HepG2 (cell line): ENCODE measurements at regions not wholly inside any gene's neighbourhood (a gene's known extent, or its start where the extent isn't known, plus 50 kb on each side); places are given as distances from the start of the nearest gene placed in this dataset.

ENCODE experiments used
- ATAC-seq: fragments of 200-7000 bp; cut with Tn5 transposase; 3 replicates; pipeline ENCODE4 v1.9.1; 2020; ENCODE audit warnings: mild to moderate bottlenecking, moderate library complexity
- BruUV-seq: library from RNA; stranded (reverse); fragments of 400-500 nt; replicated peaks from 2 replicates; lab custom pipeline; 2021; lab: Mats Ljungman, UMichigan
- CTCF ChIA-PET: fragments of 300-600 bp; formaldehyde crosslinking; extraction: SDS; loops from one replicate; lab custom pipeline; 2021; ENCODE audit warnings: low total read pairs, inconsistent platforms, low intra/inter-chr PET ratio; lab: Yijun Ruan, JAX
- POLR2A ChIA-PET: fragments of 350-600 bp; sonication (Branson Sonifier 250); formaldehyde crosslinking; loops from one replicate; lab custom pipeline; 2020; ENCODE audit warnings: antibody characterized with exemption, inconsistent platforms; lab: Yijun Ruan, JAX
- DNase-seq: peaks from one replicate; pipeline ENCODE4 v3.0.0-alpha.2; 2015; ENCODE audit warnings: low spot score
- FAIRE-seq: peaks from 3 replicates; lab custom pipeline; 2011; peaks lifted over from hg19 to GRCh38; lab: Jason Lieb, UNC
- H2AFZ ChIP-seq: one replicate; pipeline ENCODE4 v1.6.1; 2011; ENCODE audit warnings: low read length, inconsistent platforms
- H3K27ac ChIP-seq: fragments of 300-600 bp; 3 replicates; pipeline ENCODE4 v1.8.0; 2011; ENCODE audit warnings: mixed run types, mild to moderate bottlenecking, mixed read lengths, low read length, inconsistent platforms; ENCODE audit not compliant: insufficient read depth; ENCODE audit errors: extremely low read length
- H3K27me3 ChIP-seq, 2 experiments: fragments of 200-600 bp in 1 of 2; 2 replicates in 1 of 2; 3 replicates in 1 of 2; pipeline versions ENCODE4 v1.6.0 to v1.8.0; 2011; ENCODE audit warnings: low read length in 2 of 2, mild to moderate bottlenecking in 2 of 2, moderate library complexity in 2 of 2, inconsistent platforms in 1 of 2; ENCODE audit not compliant: insufficient read depth in 2 of 2, control insufficient read depth in 1 of 2
- H3K36me3 ChIP-seq, 2 experiments: fragments of 200-600 bp in 1 of 2; replicated peaks in 1 of 2; 2 replicates in 1 of 2; 3 replicates in 1 of 2; pipeline versions ENCODE4 v1.5.1 to v1.8.0; 2011; ENCODE audit warnings: low read length in 2 of 2, inconsistent platforms in 1 of 2; ENCODE audit not compliant: insufficient read depth in 2 of 2, control insufficient read depth in 1 of 2
- H3K4me1 ChIP-seq: 2 replicates; pipeline ENCODE4 v1.5.1; 2012; ENCODE audit warnings: low read length, inconsistent platforms; ENCODE audit not compliant: insufficient read depth
- H3K4me2 ChIP-seq: 2 replicates; pipeline ENCODE4 v1.6.0; 2011; ENCODE audit warnings: low read depth, low read length, inconsistent platforms
- H3K4me3 ChIP-seq, 3 experiments: fragments of 200-600 bp in 1 of 3; sonication (generic), shearing (Covaris generic) in 1 of 3; replicated peaks in 1 of 3; 2 replicates each; pipeline ENCODE4 v1.5.1; 2011 to 2016; ENCODE audit warnings: low read length in 3 of 3, inconsistent platforms in 2 of 3, low read depth in 2 of 3, mild to moderate bottlenecking in 2 of 3, control low read depth in 1 of 3, mixed read lengths in 1 of 3; ENCODE audit not compliant: insufficient read depth in 1 of 3
- H3K79me2 ChIP-seq: one replicate; pipeline ENCODE4 v1.6.1; 2011; ENCODE audit warnings: low read length, inconsistent platforms; ENCODE audit not compliant: insufficient read depth
- H3K9ac ChIP-seq: 2 replicates; pipeline ENCODE4 v1.6.0; 2011; ENCODE audit warnings: mild to moderate bottlenecking, low read depth, low read length, inconsistent platforms; ENCODE audit not compliant: insufficient read depth
- H3K9me3 ChIP-seq: 2 replicates; pipeline ENCODE4 v1.5.1; 2012; ENCODE audit warnings: mild to moderate bottlenecking, low read length
- H4K20me1 ChIP-seq: 2 replicates; pipeline ENCODE4 v1.6.0; 2011; ENCODE audit warnings: inconsistent platforms, mild to moderate bottlenecking, low read length, moderate library complexity; ENCODE audit not compliant: insufficient read depth
- CHD2 ChIP-seq: IDR thresholded peaks from 2 replicates; pipeline ENCODE4 v1.6.1; 2011; ENCODE audit warnings: low read depth, low read length, improper control_type of control experiment
- DNMT1 ChIP-seq: sonication (generic); formaldehyde crosslinking; IDR thresholded peaks from 2 replicates; pipeline ENCODE4 v1.5.1; 2020; ENCODE audit warnings: mild to moderate bottlenecking, missing genetic modification reagents
- EEA1 ChIP-seq: sonication (generic); formaldehyde crosslinking; IDR thresholded peaks from 2 replicates; pipeline ENCODE4 v1.5.1; 2020; ENCODE audit warnings: mild to moderate bottlenecking, missing genetic modification reagents, borderline replicate concordance
- HNRNPLL ChIP-seq: fragments of 200-400 bp; formaldehyde crosslinking; IDR thresholded peaks from 2 replicates; pipeline ENCODE4 v1.6.1; 2017; ENCODE audit warnings: mild to moderate bottlenecking, low read depth, low read length; ENCODE audit not compliant: poor library complexity, severe bottlenecking
- IRX3 ChIP-seq: sonication (generic); formaldehyde crosslinking; IDR thresholded peaks from 2 replicates; pipeline ENCODE4 v1.8.1; 2023; ENCODE audit warnings: mild to moderate bottlenecking, low read depth, missing genetic modification reagents, borderline replicate concordance
- MAFF ChIP-seq: IDR thresholded peaks from 2 replicates; pipeline ENCODE4 v1.6.1; 2011; ENCODE audit warnings: low read depth, low read length, improper control_type of control experiment
- MAFK ChIP-seq, 2 experiments: IDR thresholded peaks in 1 of 2; conservative IDR thresholded peaks in 1 of 2; 2 replicates each; pipeline ENCODE4 v1.6.1; 2011; ENCODE audit warnings: improper control_type of control experiment in 2 of 2, low read length in 2 of 2
- SP1 ChIP-seq, 2 experiments: fragments of 450-650 bp in 1 of 2; sonication (generic) in 1 of 2; formaldehyde crosslinking in 1 of 2; IDR thresholded peaks; 2 replicates each; pipeline versions ENCODE4 v1.4.0 to v1.6.1; 2016 to 2020; ENCODE audit warnings: missing genetic modification reagents in 1 of 2
- ZNF441 ChIP-seq: sonication (generic); formaldehyde crosslinking; IDR thresholded peaks from 2 replicates; pipeline ENCODE4 v1.7.0; 2021; ENCODE audit warnings: missing genetic modification reagents, borderline replicate concordance
- ZNF746 ChIP-seq: sonication (generic); formaldehyde crosslinking; IDR thresholded peaks from 2 replicates; pipeline ENCODE4 v1.8.0; 2022; ENCODE audit warnings: mild to moderate bottlenecking, missing genetic modification reagents
- WGBS: methylation state at CpG from one replicate; pipeline ENCODE4 v1.1.6; 2017; ENCODE audit warnings: low lambda C conversion rate; 5-methylcytosine and 5-hydroxymethylcytosine counted together
- in situ Hi-C: cut with HindIII; loops from 2 replicates; pipeline ENCODE4 v1.10.0; 2017; ENCODE audit warnings: low pct_unique_long_range_greater_than_20kb; ENCODE audit not compliant: extremely low pct_ligation_motif_present
- intact Hi-C: fragments of 100-400 bp; cut with micrococcal nuclease; formaldehyde crosslinking; loops from one replicate; pipeline ENCODE4 v1.10.0; 2022; ENCODE audit not compliant: unreplicated experiment
- TF ChIP-seq, protein P1 (sequence below): sonication (generic); formaldehyde crosslinking; IDR thresholded peaks from 2 replicates; pipeline ENCODE4 v1.4.0; 2020; ENCODE audit warnings: mild to moderate bottlenecking, missing genetic modification reagents
- TF ChIP-seq, protein P2 (sequence below): sonication (generic); formaldehyde crosslinking; IDR thresholded peaks from 2 replicates; pipeline ENCODE4 v1.4.0; 2020; ENCODE audit warnings: missing genetic modification reagents, borderline replicate concordance
- TF ChIP-seq, protein P3 (sequence below): sonication (generic); formaldehyde crosslinking; IDR thresholded peaks from 2 replicates; pipeline ENCODE4 v1.8.0; 2022; ENCODE audit warnings: mild to moderate bottlenecking, missing genetic modification reagents; ENCODE audit not compliant: insufficient replicate concordance

DNA sequence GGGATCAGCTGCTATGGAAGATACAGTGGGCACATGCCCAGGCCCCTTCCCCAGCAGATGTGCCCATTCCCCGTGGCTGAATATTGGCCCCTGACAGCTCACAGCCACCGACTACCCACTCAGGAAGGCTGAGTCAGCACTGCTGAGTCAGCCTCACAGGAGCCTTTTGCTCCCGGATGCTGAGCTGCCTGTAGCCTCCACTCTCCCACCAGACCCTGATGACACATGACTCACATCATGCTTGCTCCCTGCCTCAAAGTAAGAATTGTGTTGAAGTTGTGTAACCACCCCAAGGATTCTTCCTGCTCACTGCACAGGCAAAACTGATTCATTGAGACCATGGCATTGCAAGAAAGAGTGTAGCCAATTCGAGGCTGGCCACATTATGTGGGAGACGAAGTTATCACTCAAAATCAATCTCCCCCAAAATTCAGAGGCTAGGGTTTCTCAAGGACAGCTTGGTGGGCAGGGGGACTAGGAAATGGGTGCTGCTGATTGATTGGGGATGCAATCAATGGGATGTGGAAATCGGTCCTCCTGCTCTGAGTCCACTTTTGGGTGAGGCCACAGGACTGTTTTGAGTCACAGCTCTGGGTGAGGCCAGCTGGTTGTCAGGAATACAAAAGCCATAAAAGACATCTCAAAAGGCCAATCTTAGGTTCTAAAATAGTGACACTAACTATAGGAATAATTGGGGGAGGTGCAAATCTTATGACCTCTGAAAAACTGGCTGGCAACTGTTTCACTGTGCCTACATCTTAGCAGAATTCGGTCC, 556.6 kb upstream of the CDH4 start:
- DNase-seq (no peak), ATAC-seq (no peak)
- Histone ChIP-seq H3K27ac (no peak overlapping the region), H3K27me3 (no peaks in the 10 kb centered on the region), H3K4me1 (no peaks in the 10 kb centered on the region), H2AFZ (no peak overlapping the region), H3K4me2 (no peak overlapping the region), H4K20me1 (no peaks in the 10 kb centered on the region)
- no TSS peak for BruUV-seq
- in situ Hi-C loops (no loop called here), intact Hi-C loops (no loop called here)
- CTCF ChIA-PET, result no interaction called here
- WGBS, result 4% methylated on average over 7 of the region's 7 CpGs
- TF ChIP-seq MAFK (conservative IDR thresholded peaks at IDR 0.05 in 1 of 2, IDR thresholded peaks at IDR 0.05 in 1 of 2; ENCODE audit: low read length in 2 of 2) (peak; percentile 94 to 97), MAFF (peak; percentile 93)
- TF ChIP-seq, protein P1, sequence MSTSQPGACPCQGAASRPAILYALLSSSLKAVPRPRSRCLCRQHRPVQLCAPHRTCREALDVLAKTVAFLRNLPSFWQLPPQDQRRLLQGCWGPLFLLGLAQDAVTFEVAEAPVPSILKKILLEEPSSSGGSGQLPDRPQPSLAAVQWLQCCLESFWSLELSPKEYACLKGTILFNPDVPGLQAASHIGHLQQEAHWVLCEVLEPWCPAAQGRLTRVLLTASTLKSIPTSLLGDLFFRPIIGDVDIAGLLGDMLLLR (CRISPR knock-in tag), result no peak
- TF ChIP-seq, all 625 proteins: peak for 2
- Histone ChIP-seq H3K79me2 (no peaks in the 10 kb centered on the region), H3K9me3 (peaks cover 87% of the 10 kb centered on the region), H3K4me3 (no peak overlapping the region), H3K9ac (no peak overlapping the region), H3K36me3 (no peaks in the 10 kb centered on the region)
- POLR2A ChIA-PET, result no interaction called here
- FAIRE-seq, result no peak

DNA sequence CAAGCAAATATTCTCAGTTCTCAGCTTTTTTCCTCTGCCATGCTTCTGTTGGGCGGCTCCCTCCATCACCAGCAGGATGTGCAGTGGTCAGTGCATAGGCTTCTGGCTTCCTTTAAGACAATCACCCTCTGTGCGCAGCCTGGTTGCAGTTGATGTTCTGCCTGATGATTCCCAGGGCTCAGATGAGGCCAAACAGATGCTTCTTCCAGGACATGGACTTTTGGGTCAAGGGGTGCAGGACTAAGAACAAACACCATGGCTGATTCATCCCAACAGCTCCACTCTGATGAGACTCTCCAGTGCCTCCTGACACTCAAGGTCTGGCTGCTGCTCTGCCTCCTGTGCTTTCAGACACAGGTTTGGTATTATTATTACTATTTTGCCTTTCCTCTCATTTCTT, 554.8 kb upstream of the CDH4 start:
- no peak overlapping the region for H3K9ac ChIP-seq
- no peaks in the 10 kb centered on the region for H3K27me3 ChIP-seq
- H3K27ac ChIP-seq, result no peak overlapping the region
- H2AFZ ChIP-seq, result no peak overlapping the region
- ATAC-seq (no peak), DNase-seq (no peak), FAIRE-seq (no peak)
- peaks cover 88% of the 10 kb centered on the region for H3K9me3 ChIP-seq
- no peaks in the 10 kb centered on the region for H3K79me2 ChIP-seq
- in situ Hi-C loops, result no loop called here
- ChIA-PET CTCF (no interaction called here), POLR2A (no interaction called here)
- no peaks in the 10 kb centered on the region for H4K20me1 ChIP-seq
- WGBS, result 18% methylated on average over 2 of the region's 2 CpGs
- no peak overlapping the region for H3K4me2 ChIP-seq
- H3K4me1 ChIP-seq, result no peaks in the 10 kb centered on the region
- no peaks in the 10 kb centered on the region for H3K36me3 ChIP-seq
- H3K4me3 ChIP-seq, result no peak overlapping the region
- intact Hi-C loops, result no loop called here
- BruUV-seq, result no TSS peak
- TF ChIP-seq IRX3 (CRISPR knock-in tag) (no peak), DNMT1 (no peak), EEA1 (no peak), ZNF441 (CRISPR knock-in tag) (no peak), CHD2 (no peak), HNRNPLL (no peak), ZNF746 (CRISPR knock-in tag) (no peak), SP1 (IDR thresholded peaks at IDR 0.05) (no peak), SP1 (CRISPR knock-in tag; IDR thresholded peaks at IDR 0.05) (no peak)
- TF ChIP-seq, protein P2, sequence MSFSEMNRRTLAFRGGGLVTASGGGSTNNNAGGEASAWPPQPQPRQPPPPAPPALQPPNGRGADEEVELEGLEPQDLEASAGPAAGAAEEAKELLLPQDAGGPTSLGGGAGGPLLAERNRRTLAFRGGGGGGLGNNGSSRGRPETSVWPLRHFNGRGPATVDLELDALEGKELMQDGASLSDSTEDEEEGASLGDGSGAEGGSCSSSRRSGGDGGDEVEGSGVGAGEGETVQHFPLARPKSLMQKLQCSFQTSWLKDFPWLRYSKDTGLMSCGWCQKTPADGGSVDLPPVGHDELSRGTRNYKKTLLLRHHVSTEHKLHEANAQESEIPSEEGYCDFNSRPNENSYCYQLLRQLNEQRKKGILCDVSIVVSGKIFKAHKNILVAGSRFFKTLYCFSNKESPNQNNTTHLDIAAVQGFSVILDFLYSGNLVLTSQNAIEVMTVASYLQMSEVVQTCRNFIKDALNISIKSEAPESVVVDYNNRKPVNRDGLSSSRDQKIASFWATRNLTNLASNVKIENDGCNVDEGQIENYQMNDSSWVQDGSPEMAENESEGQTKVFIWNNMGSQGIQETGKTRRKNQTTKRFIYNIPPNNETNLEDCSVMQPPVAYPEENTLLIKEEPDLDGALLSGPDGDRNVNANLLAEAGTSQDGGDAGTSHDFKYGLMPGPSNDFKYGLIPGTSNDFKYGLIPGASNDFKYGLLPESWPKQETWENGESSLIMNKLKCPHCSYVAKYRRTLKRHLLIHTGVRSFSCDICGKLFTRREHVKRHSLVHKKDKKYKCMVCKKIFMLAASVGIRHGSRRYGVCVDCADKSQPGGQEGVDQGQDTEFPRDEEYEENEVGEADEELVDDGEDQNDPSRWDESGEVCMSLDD (CRISPR knock-in tag), result no peak
- TF ChIP-seq, protein P3, sequence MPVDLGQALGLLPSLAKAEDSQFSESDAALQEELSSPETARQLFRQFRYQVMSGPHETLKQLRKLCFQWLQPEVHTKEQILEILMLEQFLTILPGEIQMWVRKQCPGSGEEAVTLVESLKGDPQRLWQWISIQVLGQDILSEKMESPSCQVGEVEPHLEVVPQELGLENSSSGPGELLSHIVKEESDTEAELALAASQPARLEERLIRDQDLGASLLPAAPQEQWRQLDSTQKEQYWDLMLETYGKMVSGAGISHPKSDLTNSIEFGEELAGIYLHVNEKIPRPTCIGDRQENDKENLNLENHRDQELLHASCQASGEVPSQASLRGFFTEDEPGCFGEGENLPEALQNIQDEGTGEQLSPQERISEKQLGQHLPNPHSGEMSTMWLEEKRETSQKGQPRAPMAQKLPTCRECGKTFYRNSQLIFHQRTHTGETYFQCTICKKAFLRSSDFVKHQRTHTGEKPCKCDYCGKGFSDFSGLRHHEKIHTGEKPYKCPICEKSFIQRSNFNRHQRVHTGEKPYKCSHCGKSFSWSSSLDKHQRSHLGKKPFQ, result no peak
